ENCODE measurements at regions not wholly inside any gene's neighbourhood (a gene's known extent, or its start where the extent isn't known, plus 50 kb on each side); places are given as distances from the start of the nearest gene placed in this dataset.

GRCh38 chr15:57823325-57823882, 116.9 kb downstream of the POLR2M start:
- DNase-seq = no peak

GRCh38 chr15:57824186-57824585, 117.7 kb downstream of the POLR2M start:
- DNase-seq = no peak

DNA sequence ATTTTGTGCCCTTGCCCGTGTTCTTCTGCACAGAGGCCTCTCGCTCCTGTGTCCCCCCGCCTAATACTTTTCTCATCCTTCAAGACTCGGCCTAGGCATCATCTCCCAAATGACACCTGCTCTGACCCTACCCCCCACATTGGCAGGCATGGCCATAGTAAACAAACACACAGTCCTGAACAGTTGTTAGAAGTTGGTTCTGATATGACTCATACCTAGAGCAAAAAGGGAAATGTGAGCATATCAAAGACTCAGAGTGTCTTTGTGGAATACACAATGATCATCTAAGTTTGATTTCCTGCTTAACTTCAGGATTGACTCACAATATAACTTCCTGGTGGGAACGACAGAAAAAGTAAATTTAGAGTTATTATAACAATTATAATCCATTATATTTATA, 120.5 kb downstream of the POLR2M start:
- no peak for DNase-seq

DNA sequence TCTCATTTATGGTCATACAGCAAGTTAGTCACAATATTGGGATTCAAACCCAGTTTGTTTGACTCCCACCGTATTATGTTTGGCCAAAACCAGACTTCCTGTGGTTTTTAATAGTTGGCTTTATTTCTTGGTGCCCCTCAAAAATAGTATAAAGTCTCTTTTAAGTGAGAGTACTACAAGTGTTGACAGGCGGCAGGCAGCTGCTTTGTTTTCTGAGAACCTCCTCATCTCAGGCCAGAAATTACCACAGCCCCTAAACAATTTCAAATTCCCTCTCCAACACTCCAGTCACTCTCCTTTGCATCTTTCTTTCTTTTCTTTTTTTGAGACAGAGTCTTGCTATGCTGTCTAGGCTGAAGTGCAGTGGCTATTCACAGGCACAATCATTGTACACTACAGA, 121.5 kb downstream of the POLR2M start:
- no peak for DNase-seq

DNA sequence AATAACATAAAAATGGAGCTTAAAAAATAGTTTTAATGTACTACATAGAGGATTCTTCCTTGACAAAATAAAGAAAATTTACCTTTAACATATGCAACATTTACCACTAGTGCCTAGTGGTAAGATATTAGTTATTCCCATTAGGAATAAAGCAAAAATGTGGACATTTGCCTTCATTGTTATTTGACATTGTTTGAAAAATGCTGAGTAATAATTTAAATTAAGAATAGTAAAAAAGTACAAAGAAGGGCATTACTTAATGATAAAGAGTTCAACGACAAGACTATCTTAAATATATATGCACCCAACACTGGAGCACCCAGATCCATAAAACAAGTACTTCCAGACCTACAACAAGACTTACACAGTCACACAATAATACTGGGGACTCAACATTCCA, 125.7 kb downstream of the POLR2M start:
- no peak for DNase-seq

DNA sequence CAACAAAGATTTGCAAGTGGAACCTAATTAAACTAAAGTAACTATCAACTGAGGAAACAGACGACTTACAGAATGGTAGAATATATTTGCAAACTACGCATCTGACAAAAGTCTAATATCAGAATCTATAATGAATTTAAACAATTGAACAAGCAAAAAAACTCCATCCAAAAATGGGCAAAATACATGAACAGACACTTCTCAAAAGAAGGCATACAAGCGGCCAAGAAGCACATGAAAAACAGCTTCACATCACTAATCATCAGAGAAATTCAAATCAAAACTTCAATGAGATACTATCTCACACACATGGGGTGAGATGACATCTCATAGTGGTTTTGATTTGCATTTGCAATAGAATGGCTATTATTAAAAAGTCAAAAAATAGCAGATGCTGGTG, 128.6 kb downstream of the POLR2M start:
- no peak for DNase-seq

DNA sequence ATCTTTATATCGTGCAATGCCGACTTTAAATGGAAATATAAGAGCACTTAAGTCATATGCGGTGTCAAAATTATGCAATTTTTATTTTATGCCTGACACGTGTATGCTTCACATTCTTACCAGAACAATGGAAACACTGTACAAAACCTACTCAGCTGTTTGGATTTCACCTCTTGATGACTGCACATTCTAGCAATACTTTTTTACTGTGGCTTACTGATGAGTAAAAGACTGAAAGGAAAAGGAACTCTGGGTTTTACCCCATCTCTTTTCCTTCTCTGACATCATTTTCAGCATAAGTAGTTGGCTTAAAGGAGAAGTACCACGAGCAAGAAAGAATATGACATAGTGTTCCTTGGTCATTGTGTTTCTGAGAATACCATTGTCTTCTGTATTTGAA, 142.8 kb downstream of the POLR2M start:
- no peak for DNase-seq

- DNase-seq = no peak
Measured at GRCh38 chr15:57854531-57854930, 148.0 kb downstream of the POLR2M start.

- DNase-seq = no peak
Measured at GRCh38 chr15:57857871-57858270, 151.4 kb downstream of the POLR2M start.

- DNase-seq = no peak
Measured at GRCh38 chr15:57859130-57859685, 152.7 kb downstream of the POLR2M start.

- peak; percentile 42 to 49 for DNase-seq
Measured at GRCh38 chr15:57861034-57861638, 154.6 kb downstream of the POLR2M start.

GRCh38 chr15:57861815-57862586, 155.5 kb downstream of the POLR2M start:
- DNase-seq = no peak

GRCh38 chr15:57862761-57863160, 156.2 kb downstream of the POLR2M start:
- no peak for DNase-seq

- no peak for DNase-seq
Measured at GRCh38 chr15:57865294-57865693, 158.8 kb downstream of the POLR2M start.

- DNase-seq = peak; percentile 55 to 62
Measured at GRCh38 chr15:57866149-57866736, 159.7 kb downstream of the POLR2M start.

DNA sequence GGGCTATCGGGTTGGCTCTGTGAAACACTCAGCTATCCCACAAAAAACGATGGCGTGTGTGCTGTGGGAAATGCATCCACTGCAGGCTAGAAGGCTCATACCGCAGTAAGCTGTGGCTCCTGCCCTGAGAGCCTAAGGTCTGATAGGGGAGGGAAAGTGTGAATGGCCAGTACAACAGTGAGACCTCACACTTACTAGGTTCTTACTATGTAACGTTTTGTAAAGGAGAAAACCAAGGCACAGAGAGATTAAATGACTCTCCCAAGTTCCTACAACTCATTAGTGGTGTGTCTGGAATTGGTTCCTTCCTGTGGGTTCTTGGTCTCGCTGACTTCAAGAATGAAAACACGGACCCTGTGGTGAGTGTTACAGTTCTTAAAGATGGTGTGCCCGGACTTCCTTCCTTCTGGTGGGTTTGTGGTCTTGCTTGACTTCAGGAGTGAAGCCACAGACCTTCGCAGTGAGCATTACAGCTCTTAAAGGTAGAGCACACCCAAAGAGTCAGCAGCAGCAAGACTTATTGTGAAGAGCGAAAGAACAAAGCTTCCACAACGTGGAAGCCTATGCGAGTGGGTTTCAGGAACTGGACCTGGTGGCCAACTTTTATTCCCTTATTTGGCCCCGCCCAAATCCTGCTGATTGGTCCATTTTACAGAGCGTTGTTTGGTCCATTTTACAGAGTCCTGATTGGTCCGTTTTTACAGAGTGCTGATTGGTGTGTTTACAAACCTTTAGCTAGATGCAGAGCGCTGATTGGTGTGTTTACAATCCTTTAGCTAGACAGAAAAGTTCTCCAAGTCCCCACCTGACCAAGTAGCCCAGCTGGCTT, 161.7 kb downstream of the POLR2M start:
- no peak for DNase-seq

DNA sequence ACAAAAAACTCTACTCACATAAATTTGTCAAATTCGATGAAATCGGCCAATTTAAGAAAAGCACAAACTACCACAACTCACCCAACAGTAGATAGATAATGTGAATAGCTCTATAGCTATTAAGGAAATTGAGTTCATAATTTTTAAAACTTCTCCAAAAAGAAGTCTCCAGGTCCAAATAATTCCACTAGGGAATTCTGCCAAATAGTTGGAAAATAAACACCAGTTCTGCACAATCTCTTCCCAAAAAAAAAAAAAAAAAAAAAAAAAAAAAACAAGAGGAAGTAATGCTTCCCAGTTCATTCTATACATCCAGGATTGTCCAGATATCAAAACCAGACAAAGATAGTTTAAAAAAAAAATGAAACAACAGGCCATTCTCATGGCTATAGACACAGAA, 164.2 kb downstream of the POLR2M start:
- DNase-seq = no peak

GRCh38 chr15:57872281-57873030, 165.9 kb downstream of the POLR2M start:
- no peak for DNase-seq

DNA sequence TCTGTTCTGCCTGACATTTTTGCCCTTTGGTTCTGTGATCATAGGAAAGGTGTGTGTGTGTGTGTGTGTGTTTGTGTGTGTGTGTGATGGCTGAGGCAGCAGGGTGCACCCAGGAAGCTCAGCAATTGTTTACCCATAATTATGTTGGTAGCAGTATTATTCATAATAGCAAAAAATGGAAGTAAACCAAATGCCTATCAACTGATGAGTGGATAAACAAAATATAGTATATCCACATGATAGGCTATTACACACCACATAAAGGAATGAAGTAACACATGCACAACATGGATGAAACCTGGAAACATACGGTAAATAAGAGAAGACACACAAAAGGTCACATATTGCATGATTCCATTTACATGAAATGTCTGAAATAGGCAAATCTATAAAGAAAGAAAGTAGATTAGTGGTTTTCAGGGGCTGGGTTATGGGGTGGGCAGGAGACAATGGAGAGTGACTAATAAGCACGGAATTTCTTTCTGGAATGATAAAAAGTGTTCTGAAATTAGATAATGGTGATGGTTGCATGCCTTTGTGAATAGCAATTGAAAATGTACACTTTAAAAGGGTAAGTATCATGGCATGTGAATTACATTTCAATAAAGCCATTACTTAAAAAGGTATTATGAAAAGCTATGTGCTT, 167.2 kb downstream of the POLR2M start:
- no peak for DNase-seq

DNA sequence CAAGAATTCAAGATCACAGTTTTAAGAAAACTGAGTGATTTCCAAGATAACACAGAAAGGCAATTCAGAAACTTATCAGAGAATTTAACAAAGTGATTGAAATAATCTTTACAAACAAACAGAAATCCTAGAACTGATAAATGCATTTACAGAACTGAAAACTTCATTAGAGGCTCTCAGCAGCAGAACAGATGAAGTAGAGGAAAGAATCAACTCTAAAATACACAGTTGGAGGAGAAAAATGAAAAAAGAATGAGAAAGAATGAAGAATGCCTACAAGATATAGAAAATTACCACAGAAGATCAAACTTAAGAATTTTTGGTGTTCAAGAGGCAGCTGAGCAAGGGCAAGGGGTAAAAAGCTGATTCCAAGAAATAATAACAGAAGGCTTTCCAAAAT, 168.8 kb downstream of the POLR2M start:
- no peak for DNase-seq

DNA sequence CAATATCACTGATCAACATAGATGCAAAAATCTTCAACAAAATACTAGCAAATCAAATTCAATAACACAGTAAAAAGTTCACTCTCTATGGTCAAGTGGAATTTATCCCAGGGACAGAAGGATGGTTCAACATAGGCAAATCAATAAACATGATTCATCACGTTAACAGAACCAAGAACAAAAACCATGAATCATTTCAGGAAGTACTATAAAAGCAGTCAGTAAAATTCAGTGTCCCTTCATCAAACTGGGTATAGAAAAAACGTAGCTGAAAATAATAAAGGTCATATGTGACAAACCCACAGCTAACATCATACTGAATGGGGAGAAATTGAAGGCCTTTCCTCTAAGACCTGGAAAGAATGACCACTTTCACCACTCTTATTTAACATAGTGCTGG, 172.1 kb downstream of the POLR2M start:
- no peak for DNase-seq

- DNase-seq = no peak
Measured at GRCh38 chr15:57881361-57881760, 174.8 kb downstream of the POLR2M start.
